Activated CD4-positive, alpha-beta T cell treated with anti-CD3 and anti-CD28 coated beads, Interleukin-2, Interleukin-6, amounts not matched to agents 100 ng/mL and 50 ng/mL, durations not matched to agents 16 hours and 8 hours (primary cell): ENCODE measurements at regions not wholly inside any gene's neighbourhood (a gene's known extent, or its start where the extent isn't known, plus 50 kb on each side); places are given as distances from the start of the nearest gene placed in this dataset.

ENCODE experiments used
- DNase-seq: peaks from one replicate; pipeline ENCODE4 v3.0.0-alpha.2; 2020

DNA sequence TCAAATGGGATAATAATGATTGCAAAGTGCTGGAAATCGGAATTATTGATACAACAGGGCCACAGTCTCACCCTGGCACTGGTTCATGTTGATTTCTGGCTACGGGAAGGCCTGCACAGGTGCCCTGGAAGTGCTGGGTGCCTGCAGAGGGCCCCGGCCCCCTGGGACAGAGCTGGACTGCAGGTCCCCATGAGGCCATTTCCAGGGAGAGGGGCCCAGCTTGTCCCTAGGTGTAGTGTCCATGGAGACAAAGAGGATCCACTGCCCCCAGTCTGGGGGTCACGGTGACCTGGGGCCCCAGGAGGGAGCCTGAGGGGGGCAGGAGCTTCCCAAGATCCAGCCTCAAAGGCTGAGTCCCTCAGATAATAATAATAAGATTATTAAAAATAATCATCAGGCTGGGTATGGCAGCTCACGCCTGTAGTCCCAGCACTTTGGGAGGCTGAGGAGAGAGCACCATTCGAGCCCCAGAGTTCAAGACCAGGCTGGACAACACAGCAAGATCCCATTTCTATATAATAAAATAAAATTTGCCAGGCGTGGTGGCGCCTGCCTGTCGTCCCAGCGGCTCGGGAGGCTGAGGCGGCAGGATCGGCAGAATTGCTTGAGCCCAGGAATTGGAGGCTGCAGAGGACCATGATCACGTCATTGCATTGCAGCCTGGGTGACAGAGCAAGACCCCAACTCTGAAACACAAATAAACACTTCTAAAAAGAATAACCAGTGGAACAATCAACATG lies 98.1 kb downstream of the MICALL2 start:
- no peak for DNase-seq

GRCh38 chr7:1361756-1362125 lies 97.5 kb downstream of the MICALL2 start:
- DNase-seq, result no peak

- no peak for DNase-seq
These were observed 97.0 kb downstream of the MICALL2 start for GRCh38 chr7:1362301-1362700.

- no peak for DNase-seq
These were observed 95.0 kb downstream of the MICALL2 start for GRCh38 chr7:1364068-1364905.

DNA sequence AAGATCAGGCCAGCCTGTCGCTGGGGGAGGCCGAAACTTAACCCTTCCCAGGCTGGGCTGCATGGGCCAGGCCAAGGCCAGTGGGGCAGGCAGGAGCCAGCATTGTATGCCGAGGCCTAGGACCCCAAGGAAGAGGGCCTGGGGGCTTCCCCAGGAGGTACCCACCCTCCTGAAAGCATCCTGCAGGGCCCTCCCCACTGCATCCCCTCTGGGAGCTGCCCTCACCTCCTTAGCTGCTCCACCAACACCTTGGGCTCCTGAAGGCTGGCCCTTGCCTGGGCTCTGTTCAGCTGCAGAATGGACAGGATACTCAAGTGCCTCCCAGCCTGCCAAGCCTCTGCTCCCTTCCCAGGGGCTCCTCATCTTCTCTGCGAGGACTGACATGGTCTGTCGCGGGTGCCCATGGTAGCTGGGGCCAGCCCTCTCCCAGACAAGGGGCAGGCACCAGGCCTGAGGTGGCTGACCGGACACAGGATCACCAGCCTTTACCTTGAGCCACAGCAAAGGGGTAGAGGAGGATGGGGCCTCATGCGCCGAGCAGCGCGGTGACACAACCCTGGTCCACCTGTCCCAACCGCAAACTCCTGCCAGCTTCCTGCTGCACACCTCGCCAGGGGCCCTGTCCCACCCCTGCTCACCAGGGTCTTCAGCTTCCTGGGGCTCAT lies 94.2 kb downstream of the MICALL2 start:
- DNase-seq, result no peak

GRCh38 chr7:1365846-1366245 lies 93.4 kb downstream of the MICALL2 start:
- DNase-seq, result no peak

- no peak for DNase-seq
These were observed 92.4 kb downstream of the MICALL2 start for GRCh38 chr7:1366801-1367405.

GRCh38 chr7:1367501-1368183 lies 91.6 kb downstream of the MICALL2 start:
- no peak for DNase-seq

GRCh38 chr7:1368184-1368681 lies 91.0 kb downstream of the MICALL2 start:
- DNase-seq, result no peak

GRCh38 chr7:1368682-1369571 lies 90.3 kb downstream of the MICALL2 start:
- DNase-seq, result peak; percentile 59

DNA sequence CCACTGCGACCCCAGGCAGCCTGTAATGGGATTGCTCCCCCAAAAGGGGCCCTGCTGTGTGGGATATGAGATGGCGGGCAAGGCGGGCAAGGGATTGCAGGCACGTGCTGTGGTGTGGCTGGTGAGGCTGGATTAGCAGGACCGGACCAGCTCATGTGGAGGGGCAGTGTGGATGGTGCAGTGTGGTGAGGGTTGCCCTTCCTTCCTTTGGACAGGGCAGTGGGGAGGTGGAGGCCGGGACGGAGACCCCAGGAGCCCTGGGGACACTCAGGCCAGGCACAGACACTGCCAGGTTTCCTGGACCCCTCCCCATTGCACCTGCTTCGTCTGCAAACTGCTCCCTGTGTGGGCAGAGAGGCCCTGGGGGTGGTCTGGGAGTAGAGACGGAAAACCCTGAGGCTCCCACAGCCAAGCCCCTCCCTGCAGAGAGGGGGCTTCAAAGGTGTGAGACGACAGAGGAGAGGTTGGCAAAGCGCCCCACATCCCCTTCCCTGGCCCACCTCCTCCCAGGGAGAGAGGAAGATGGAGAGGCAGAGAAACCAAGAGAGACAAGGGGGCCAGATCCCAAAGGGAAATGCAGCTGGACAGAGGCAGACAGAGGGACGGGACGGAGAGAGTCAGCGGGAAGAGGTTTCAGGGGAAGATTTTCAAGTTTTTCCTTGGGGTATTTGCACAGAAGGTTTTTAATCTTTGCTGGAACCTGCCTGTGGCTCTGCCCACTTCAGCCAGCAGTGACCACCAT lies 89.2 kb downstream of the MICALL2 start:
- no peak for DNase-seq

GRCh38 chr7:1370738-1371137 lies 88.5 kb downstream of the MICALL2 start:
- no peak for DNase-seq

DNA sequence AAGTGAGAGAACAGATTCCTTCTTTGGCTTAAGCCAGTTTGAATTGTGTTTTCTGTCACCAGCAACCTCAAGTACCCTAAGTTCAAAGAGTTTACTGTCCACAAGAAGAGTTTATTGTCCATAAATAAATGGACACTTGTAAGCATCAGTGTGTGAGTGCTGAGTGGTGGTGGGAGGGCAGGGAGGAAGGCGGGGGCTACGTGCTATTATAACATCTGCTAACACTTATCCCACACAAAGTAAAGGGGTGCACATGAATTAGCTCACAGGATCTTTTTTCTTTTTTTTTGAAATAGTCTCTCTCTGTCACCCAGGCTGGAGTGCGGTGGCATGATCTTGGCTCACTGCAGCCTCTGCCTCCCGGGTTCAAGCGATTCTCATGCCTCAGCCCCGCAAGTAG lies 87.2 kb downstream of the MICALL2 start:
- DNase-seq, result no peak

- DNase-seq, result no peak
These were observed 86.4 kb downstream of the MICALL2 start for GRCh38 chr7:1372671-1373379.

DNA sequence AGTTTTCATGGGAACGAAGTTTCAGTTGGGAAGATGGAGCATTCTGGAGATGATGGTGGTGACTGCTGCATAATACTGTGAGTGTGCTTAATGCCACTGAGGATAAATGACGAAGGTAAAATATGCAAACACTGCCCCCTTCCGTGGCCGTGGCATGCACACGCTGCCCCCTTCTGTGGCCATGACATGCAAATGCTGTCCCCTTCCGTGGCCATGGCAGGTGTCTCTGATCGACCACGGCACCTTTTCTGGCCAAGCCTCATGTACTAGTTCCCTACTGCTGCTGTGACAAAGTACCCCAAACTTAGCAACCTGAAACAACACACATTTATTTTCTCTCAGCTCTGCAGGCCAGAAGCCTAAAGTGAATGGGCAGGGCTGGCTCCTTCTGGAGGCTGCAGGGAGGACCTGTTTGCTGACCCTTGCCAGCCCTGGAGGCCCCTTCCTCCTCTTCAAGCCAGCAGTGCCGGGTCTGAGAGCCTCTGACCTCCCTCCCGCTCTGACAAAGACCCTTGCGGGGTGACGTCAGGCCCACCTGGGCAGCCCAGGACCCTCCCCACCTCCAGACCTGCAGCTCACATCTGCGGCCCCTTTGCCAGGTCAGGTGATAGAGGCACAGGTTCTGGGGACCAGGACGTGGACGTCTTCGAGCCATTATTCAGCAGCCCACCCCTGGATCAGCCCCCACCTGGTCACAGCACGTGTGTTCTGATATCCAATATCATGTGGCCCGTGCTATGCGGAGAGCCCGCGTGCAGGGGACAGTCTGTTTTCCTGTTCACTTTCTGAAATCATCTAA lies 82.0 kb downstream of the MICALL2 start:
- no peak for DNase-seq

GRCh38 chr7:1378610-1379601 lies 80.4 kb downstream of the MICALL2 start:
- DNase-seq, result no peak

DNA sequence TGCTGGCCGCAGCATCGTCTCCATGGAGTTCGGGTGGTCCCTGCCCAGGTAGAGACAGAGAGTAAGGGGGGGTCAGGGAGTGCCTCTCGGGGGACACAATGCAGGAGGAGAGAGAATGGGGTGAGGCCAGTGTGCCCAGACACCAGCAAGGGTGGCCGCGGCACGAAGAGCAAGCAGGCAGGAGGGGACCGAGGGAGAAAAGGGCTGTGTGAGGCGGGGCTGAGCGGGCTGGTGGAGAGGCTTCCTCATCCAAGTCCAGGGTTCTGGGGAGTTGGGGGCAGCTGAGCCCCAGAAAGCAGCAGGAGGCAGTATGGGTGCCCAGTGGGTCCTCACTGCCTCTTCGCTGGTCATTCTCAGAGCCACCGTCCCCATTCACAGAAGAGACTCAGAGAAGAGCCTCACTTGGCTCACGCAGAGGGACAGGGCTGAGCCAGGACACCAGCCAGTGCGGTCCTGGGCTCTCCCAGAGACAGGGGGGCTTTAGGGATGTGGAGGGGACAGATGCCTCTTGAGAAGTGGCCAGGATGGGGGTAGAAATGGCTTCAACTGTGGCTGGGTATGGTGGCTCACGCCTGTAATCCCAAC lies 78.9 kb downstream of the MICALL2 start:
- no peak for DNase-seq
